A673 (cell line): ENCODE measurements at regions not wholly inside any gene's neighbourhood (a gene's known extent, or its start where the extent isn't known, plus 50 kb on each side); places are given as distances from the start of the nearest gene placed in this dataset.

Source experiments
- EZH2 ChIP-seq: fragments of 200-600 bp; sonication (generic); IDR thresholded peaks from 2 replicates; pipeline ENCODE4 v1.6.1; 2017; ENCODE audit warnings: borderline replicate concordance, low read depth, mild to moderate bottlenecking, mixed read lengths, antibody characterized with exemption, low read length; ENCODE audit not compliant: poor library complexity, severe bottlenecking
- TF ChIP-seq, protein P1 (sequence below): fragments of 300-800, 200-600 bp; sonication (generic); conservative IDR thresholded peaks from 2 replicates; pipeline ENCODE4 v1.5.1; 2017; ENCODE audit warnings: low read depth, mild to moderate bottlenecking, antibody characterized with exemption, low read length, moderate library complexity, mixed read lengths

DNA sequence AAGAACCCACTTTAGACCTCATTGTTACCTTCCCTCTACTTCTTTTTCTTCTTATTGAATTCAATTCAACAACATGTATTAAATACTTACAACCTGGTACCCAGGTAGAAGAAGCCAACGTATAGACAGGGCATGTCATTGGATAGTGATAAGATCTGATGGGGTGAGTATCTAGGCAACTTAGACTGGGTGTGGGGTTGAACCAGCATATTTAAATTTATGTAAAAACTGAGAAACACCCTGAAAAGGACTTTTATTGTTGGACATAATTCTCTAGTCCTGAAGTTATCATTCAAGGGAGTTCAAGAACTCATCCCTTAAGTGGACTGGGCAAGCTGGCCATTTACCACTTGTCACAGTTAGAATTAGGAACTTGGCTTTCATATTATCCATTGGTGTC, 139.2 kb downstream of the ZIC5 start:
- TF ChIP-seq, protein P1, sequence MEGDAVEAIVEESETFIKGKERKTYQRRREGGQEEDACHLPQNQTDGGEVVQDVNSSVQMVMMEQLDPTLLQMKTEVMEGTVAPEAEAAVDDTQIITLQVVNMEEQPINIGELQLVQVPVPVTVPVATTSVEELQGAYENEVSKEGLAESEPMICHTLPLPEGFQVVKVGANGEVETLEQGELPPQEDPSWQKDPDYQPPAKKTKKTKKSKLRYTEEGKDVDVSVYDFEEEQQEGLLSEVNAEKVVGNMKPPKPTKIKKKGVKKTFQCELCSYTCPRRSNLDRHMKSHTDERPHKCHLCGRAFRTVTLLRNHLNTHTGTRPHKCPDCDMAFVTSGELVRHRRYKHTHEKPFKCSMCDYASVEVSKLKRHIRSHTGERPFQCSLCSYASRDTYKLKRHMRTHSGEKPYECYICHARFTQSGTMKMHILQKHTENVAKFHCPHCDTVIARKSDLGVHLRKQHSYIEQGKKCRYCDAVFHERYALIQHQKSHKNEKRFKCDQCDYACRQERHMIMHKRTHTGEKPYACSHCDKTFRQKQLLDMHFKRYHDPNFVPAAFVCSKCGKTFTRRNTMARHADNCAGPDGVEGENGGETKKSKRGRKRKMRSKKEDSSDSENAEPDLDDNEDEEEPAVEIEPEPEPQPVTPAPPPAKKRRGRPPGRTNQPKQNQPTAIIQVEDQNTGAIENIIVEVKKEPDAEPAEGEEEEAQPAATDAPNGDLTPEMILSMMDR, result no peak
- TF ChIP-seq EZH2, result no peak
